ENCODE measurements at regions not wholly inside any gene's neighbourhood (a gene's known extent, or its start where the extent isn't known, plus 50 kb on each side); places are given as distances from the start of the nearest gene placed in this dataset.
A peak's percentile ranks its signal among the peaks of the same experiment; 100 is the strongest.
"Not testable (repeated sequence)": the region's sequence is repeated elsewhere in the genome, so short reads cannot be mapped to it uniquely, and the experiment has no call there.

DNA sequence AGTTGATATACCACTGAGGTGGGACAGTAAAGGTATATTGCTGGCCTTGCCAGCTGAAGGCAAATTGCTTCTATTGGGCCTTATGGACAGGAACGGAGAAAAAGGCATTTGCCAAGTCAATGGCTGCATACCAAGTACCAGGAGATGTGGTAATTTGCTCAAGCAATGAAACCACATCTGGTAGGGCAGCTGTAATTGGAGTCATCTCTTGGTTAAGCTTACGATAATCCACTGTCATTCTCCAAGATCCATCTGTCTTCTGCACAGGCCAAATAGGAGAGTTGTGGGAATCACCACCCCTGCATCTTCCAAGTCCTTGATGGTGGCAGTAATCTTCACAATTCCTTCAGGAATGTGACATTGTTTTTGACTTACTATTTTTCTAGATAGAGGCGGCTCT is 350.7 kb upstream of the ADAMTS5 start:
- H3K36me3 ChIP-seq (ENCODE audit: insufficient read depth); H3K27ac ChIP-seq (ENCODE audit: low read depth); H3K27me3 Mint-ChIP-seq (ENCODE audit: insufficient read depth, low read depth, poor library complexity); H3F3A ChIP-seq (replicated peaks; ENCODE audit: low read depth); H3K4me3 ChIP-seq; H4K20me1 ChIP-seq (replicated peaks; ENCODE audit: insufficient read depth); H3K27ac Mint-ChIP-seq; H3K9me3 Mint-ChIP-seq; H2AFZ ChIP-seq; H3K4me1 ChIP-seq (ENCODE audit: insufficient read depth); ATAC-seq; H3K4me2 ChIP-seq; DNase-seq (ENCODE audit: low spot score); H3K4me3 Mint-ChIP-seq; H3K27me3 ChIP-seq (ENCODE audit: insufficient read depth); H3K36me3 Mint-ChIP-seq (ENCODE audit: low read depth); H3K4me1 Mint-ChIP-seq; H3K79me2 ChIP-seq (replicated peaks; ENCODE audit: insufficient read depth): not testable (repeated sequence)
- peaks cover 20% of the 10 kb centered on the region; the same call in 1 of the 2 replicates for H3K9me2 ChIP-seq (ENCODE audit: insufficient read depth)

DNA sequence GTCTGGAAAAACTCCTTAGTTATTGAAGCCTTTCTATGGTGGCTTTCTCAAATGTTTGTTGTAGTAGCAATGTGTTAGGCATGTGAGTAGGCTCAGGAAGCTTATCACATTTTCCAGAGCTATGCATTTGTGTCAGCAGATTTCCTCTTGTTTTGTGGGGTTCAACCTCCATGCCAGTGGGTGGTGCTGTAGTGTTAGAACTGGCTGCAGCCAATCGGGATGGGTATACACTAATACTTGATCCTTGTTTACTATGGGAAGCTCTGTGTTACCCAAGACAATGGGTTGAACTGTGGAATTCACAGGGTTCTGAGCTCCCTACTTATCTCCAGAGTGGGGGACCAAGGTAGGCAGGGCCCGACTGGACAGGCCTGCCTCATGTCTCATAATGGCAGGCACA is 348.5 kb upstream of the ADAMTS5 start:
- DNase-seq (ENCODE audit: low spot score) (peak; percentile 13), ATAC-seq (no peak)
- Histone ChIP-seq H3K36me3 (ENCODE audit: insufficient read depth) (peaks cover 3% of the 10 kb centered on the region; the same call in 1 of the 2 replicates), H3K4me2 (no peak overlapping the region), H3K4me3 (no peak overlapping the region), H2AFZ (no peak overlapping the region), H3K9me2 (ENCODE audit: insufficient read depth) (peaks cover 20% of the 10 kb centered on the region; the same call in 1 of the 2 replicates), H3K27me3 (ENCODE audit: insufficient read depth) (no peaks in the 10 kb centered on the region), H4K20me1 (replicated peaks; ENCODE audit: insufficient read depth) (no peaks in the 10 kb centered on the region), H3K27ac (ENCODE audit: low read depth) (no peak overlapping the region), H3K79me2 (replicated peaks; ENCODE audit: insufficient read depth) (no peaks in the 10 kb centered on the region), H3F3A (replicated peaks; ENCODE audit: low read depth) (no peaks in the 10 kb centered on the region), H3K4me1 (ENCODE audit: insufficient read depth) (no peaks in the 10 kb centered on the region)
- no peak overlapping the region for H3K27ac Mint-ChIP-seq
- H3K27me3 Mint-ChIP-seq (ENCODE audit: insufficient read depth, low read depth, poor library complexity), result peaks cover 3% of the 10 kb centered on the region
- no peaks in the 10 kb centered on the region for H3K4me1 Mint-ChIP-seq
- peaks cover 10% of the 10 kb centered on the region; the same call in 2 of the 3 replicates for H3K9me3 Mint-ChIP-seq
- TF ChIP-seq ZNF114 (CRISPR knock-in tag; IDR thresholded peaks at IDR 0.05) (no peak), NANOG (IDR thresholded peaks at IDR 0.05; ENCODE audit: borderline replicate concordance) (no peak), EZH2phosphoT487 (IDR thresholded peaks at IDR 0.05; ENCODE audit: unreplicated experiment) (no peak), STAT1 (IDR thresholded peaks at IDR 0.05; ENCODE audit: unreplicated experiment) (no peak), EZH2 (IDR thresholded peaks at IDR 0.05; ENCODE audit: low read depth, unreplicated experiment) (no peak)
- TF ChIP-seq, protein P1, sequence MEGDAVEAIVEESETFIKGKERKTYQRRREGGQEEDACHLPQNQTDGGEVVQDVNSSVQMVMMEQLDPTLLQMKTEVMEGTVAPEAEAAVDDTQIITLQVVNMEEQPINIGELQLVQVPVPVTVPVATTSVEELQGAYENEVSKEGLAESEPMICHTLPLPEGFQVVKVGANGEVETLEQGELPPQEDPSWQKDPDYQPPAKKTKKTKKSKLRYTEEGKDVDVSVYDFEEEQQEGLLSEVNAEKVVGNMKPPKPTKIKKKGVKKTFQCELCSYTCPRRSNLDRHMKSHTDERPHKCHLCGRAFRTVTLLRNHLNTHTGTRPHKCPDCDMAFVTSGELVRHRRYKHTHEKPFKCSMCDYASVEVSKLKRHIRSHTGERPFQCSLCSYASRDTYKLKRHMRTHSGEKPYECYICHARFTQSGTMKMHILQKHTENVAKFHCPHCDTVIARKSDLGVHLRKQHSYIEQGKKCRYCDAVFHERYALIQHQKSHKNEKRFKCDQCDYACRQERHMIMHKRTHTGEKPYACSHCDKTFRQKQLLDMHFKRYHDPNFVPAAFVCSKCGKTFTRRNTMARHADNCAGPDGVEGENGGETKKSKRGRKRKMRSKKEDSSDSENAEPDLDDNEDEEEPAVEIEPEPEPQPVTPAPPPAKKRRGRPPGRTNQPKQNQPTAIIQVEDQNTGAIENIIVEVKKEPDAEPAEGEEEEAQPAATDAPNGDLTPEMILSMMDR (conservative IDR thresholded peaks at IDR 0.05; ENCODE audit: low read depth in 2 of 2), result peak in 1 of 2 experiments; percentile 44; a peak in 3 of 4 replicates
- no peaks in the 10 kb centered on the region; the same call in 1 of the 3 replicates for H3K36me3 Mint-ChIP-seq (ENCODE audit: low read depth)
- H3K4me3 Mint-ChIP-seq, result no peak overlapping the region

DNA sequence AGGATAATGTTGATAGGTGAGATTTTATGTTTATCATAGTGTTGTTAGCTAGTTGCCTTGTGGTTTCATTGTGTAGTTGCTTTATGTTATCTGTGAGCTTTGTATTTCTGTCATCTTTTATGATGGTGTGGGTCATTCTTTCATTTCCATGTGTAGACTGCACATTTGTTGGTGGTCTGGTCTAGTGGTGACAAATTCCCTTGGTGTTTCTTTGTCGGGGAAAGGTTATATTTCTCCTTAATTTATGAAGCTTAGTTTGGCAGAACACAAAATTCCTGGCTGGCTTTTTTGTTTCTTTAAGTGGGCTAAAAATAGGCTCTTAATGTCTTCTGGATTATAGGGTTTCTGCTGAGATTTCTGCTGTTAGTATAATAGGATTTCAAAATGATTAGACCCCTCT is 347.2 kb upstream of the ADAMTS5 start:
- peaks cover 3% of the 10 kb centered on the region; the same call in 1 of the 2 replicates for H3K36me3 ChIP-seq (ENCODE audit: insufficient read depth)
- H2AFZ ChIP-seq, result 0 out of 2 replicates have a peak overlapping the region, but pooled peaks have one; percentile 8
- no peaks in the 10 kb centered on the region for H3K4me1 ChIP-seq (ENCODE audit: insufficient read depth)
- peaks cover 20% of the 10 kb centered on the region; the same call in 1 of the 2 replicates for H3K9me2 ChIP-seq (ENCODE audit: insufficient read depth)
- H3K4me3 ChIP-seq, result no peak overlapping the region
- Mint-ChIP-seq H3K27ac (no peak overlapping the region), H3K4me1 (no peaks in the 10 kb centered on the region), H3K4me3 (no peak overlapping the region), H3K9me3 (peaks cover 10% of the 10 kb centered on the region; the same call in 2 of the 3 replicates), H3K27me3 (ENCODE audit: insufficient read depth, low read depth, poor library complexity) (peaks cover 3% of the 10 kb centered on the region), H3K36me3 (ENCODE audit: low read depth) (no peaks in the 10 kb centered on the region; the same call in 2 of the 3 replicates)
- no peaks in the 10 kb centered on the region for H3F3A ChIP-seq (replicated peaks; ENCODE audit: low read depth)
- TF ChIP-seq POLR2AphosphoS5 (IDR thresholded peaks at IDR 0.05; ENCODE audit: low read depth), result no peak
- TF ChIP-seq NANOG (IDR thresholded peaks at IDR 0.05; ENCODE audit: borderline replicate concordance), result no peak
- no peaks in the 10 kb centered on the region for H3K27me3 ChIP-seq (ENCODE audit: insufficient read depth)
- no peak overlapping the region for H3K4me2 ChIP-seq
- DNase-seq (ENCODE audit: low spot score), result no peak
- no peak overlapping the region for H3K27ac ChIP-seq (ENCODE audit: low read depth)
- no peak for ATAC-seq
- H3K79me2 ChIP-seq (replicated peaks; ENCODE audit: insufficient read depth), result no peaks in the 10 kb centered on the region
- H4K20me1 ChIP-seq (replicated peaks; ENCODE audit: insufficient read depth), result no peaks in the 10 kb centered on the region

All from GM23338 (cell line).